ENCODE measurements at regions not wholly inside any gene's neighbourhood (a gene's known extent, or its start where the extent isn't known, plus 50 kb on each side); places are given as distances from the start of the nearest gene placed in this dataset.

- intact Hi-C loops (cut with DNase I) = no loop called here
- WGBS, 2 donors = 81 to 82% methylated on average over 4 of the region's 4 CpGs
- Histone ChIP-seq H3K4me1 (no peaks in the 10 kb centered on the region), H3K27ac (no peak overlapping the region), H3K36me3 (no peaks in the 10 kb centered on the region), H3K9me3 (no peaks in the 10 kb centered on the region), H3K27me3 (no peaks in the 10 kb centered on the region), H3K4me3 (no peak overlapping the region)
- ATAC-seq (no peak), DNase-seq (no peak)
- TF ChIP-seq CTCF (IDR thresholded peaks at IDR 0.05) = no peak
These were observed 197.0 kb downstream of the SEC61B start for GRCh38 chr9:99419070-99419469.

GRCh38 chr9:99421369-99421768 is 199.3 kb downstream of the SEC61B start:
- no peak for ATAC-seq
- WGBS, 2 donors = 58 to 61% methylated on average over 4 of the region's 4 CpGs

GRCh38 chr9:99425124-99425523 is 203.0 kb downstream of the SEC61B start:
- ATAC-seq (no peak), DNase-seq (no peak)
- Histone ChIP-seq H3K9me3 (peaks cover 0 to 5% (median 0%) of the 10 kb centered on the region in 11 donors), H3K27me3 (no peaks in the 10 kb centered on the region), H3K36me3 (no peaks in the 10 kb centered on the region), H3K4me1 (no peaks in the 10 kb centered on the region), H3K4me3 (no peak overlapping the region), H3K27ac (no peak overlapping the region)
- intact Hi-C loops (cut with DNase I) = no loop called here
- TF ChIP-seq CTCF (IDR thresholded peaks at IDR 0.05) = no peak

More at GRCh38 chr9:99421369-99421768, 199.3 kb downstream of the SEC61B start:
- DNase-seq = no peak
- Histone ChIP-seq H3K9me3 (no peaks in the 10 kb centered on the region), H3K27me3 (no peaks in the 10 kb centered on the region), H3K36me3 (no peaks in the 10 kb centered on the region), H3K4me3 (no peak overlapping the region), H3K4me1 (no peaks in the 10 kb centered on the region), H3K27ac (no peak overlapping the region)
- no peak for TF ChIP-seq CTCF (IDR thresholded peaks at IDR 0.05)
- intact Hi-C loops (cut with DNase I) = no loop called here

- WGBS, 2 donors = 36 to 38% methylated on average over 1 of the region's 1 CpG
- DNase-seq = no peak
- Histone ChIP-seq H3K27ac (no peak overlapping the region), H3K27me3 (no peaks in the 10 kb centered on the region), H3K9me3 (peaks cover 0 to 8% (median 0%) of the 10 kb centered on the region in 11 donors), H3K36me3 (no peaks in the 10 kb centered on the region), H3K4me3 (no peak overlapping the region), H3K4me1 (peaks cover 0 to 6% (median 1%) of the 10 kb centered on the region in 9 donors)
- ATAC-seq = no peak
- no peak for TF ChIP-seq CTCF (IDR thresholded peaks at IDR 0.05)
- intact Hi-C loops (cut with DNase I) = no loop called here
These were observed 204.1 kb downstream of the SEC61B start for GRCh38 chr9:99425923-99426842.
